ENCODE measurements at regions not wholly inside any gene's neighbourhood (a gene's known extent, or its start where the extent isn't known, plus 50 kb on each side); places are given as distances from the start of the nearest gene placed in this dataset.

DNA sequence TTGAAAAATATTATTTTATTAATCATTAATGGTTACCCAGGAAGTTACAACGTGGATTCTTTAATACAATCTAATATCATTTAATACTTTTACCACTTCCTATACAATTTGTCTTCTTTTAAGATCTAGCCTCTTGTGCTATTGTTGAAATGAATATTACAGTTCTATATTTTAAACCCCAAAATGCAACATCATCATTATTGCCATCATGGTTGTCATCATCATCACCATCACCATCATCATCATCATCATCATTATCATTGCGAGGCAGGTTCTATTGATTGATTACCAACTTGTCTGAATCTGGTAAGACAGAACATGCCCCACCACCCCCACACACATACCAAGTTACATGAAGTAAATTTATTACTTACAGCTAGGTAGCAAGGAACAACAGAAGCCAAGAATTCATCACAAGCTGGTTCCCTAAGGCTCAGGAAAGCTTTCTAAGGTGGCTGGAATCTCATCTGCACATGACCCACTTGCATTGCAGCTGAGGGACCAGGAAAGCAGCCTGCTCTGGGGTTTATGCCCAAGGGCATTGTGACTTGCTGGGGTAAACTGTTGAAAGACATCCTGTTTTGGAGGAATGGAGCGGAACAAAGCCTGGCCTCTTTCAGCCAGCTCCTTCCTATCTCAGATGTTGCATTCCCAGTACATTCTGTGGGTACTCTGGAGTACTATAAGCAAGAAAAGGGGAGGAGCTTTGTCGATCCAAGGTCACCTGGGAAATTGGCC lies 418.1 kb downstream of the PRR16 start:
- TF ChIP-seq, protein P1, sequence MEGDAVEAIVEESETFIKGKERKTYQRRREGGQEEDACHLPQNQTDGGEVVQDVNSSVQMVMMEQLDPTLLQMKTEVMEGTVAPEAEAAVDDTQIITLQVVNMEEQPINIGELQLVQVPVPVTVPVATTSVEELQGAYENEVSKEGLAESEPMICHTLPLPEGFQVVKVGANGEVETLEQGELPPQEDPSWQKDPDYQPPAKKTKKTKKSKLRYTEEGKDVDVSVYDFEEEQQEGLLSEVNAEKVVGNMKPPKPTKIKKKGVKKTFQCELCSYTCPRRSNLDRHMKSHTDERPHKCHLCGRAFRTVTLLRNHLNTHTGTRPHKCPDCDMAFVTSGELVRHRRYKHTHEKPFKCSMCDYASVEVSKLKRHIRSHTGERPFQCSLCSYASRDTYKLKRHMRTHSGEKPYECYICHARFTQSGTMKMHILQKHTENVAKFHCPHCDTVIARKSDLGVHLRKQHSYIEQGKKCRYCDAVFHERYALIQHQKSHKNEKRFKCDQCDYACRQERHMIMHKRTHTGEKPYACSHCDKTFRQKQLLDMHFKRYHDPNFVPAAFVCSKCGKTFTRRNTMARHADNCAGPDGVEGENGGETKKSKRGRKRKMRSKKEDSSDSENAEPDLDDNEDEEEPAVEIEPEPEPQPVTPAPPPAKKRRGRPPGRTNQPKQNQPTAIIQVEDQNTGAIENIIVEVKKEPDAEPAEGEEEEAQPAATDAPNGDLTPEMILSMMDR (IDR thresholded peaks at IDR 0.05): no peak
- TF ChIP-seq POLR2A (IDR thresholded peaks at IDR 0.05): no peak

All from testis (tissue), 2 donors.